Upper lobe of left lung (tissue), 6 donors: ENCODE measurements at regions not wholly inside any gene's neighbourhood (a gene's known extent, or its start where the extent isn't known, plus 50 kb on each side); places are given as distances from the start of the nearest gene placed in this dataset.

Source experiments
- ATAC-seq, 2 donors: fragments of 200-7000 bp; cut with Tn5 transposase; one replicate each; pipeline ENCODE4 v1.9.1; 2022; ENCODE audit warnings: mild to moderate bottlenecking in 2 of 2, moderate library complexity in 2 of 2; ENCODE audit not compliant: low FRiP score in 2 of 2
- DNase-seq, 2 donors: peaks; one replicate each; pipeline ENCODE4 v3.0.0-alpha.2; 2019 to 2020
- H3K27ac ChIP-seq, 4 donors: fragments of 200-600 bp; sonication (generic); one replicate each; pipeline ENCODE4 v1.5.1; 2016 to 2019
- H3K27me3 ChIP-seq, 4 donors: fragments of 200-600 bp; sonication (generic); one replicate each; pipeline ENCODE4 v1.5.1; 2017 to 2019
- H3K36me3 ChIP-seq, 4 donors: fragments of 200-600 bp; sonication (generic); one replicate each; pipeline ENCODE4 v1.5.1; 2016 to 2019
- H3K4me1 ChIP-seq, 4 donors: fragments of 200-600 bp; sonication (generic); one replicate each; pipeline ENCODE4 v1.5.1; 2018 to 2019
- H3K4me3 ChIP-seq, 4 donors: fragments of 200-600 bp; sonication (generic); one replicate each; pipeline ENCODE4 v1.5.1; 2017 to 2019; ENCODE audit warnings: mild to moderate bottlenecking in 2 of 4, moderate library complexity in 1 of 4
- H3K9me3 ChIP-seq, 4 donors: fragments of 200-600 bp; sonication (generic); one replicate each; pipeline ENCODE4 v1.5.1; 2018 to 2019
- EP300 ChIP-seq, 4 donors: sonication (generic); formaldehyde crosslinking; IDR thresholded peaks; one replicate each; pipeline ENCODE4 v1.5.1; 2017; ENCODE audit warnings: antibody characterized with exemption in 4 of 4, control low read depth in 2 of 4
- POLR2A ChIP-seq, 4 donors: fragments of 450-650 bp; IDR thresholded peaks; one replicate each; pipeline ENCODE4 v1.5.1; 2016 to 2017; ENCODE audit warnings: antibody characterized with exemption in 4 of 4, mild to moderate bottlenecking in 2 of 4
- POLR2AphosphoS5 ChIP-seq, 2 donors: sonication (generic); formaldehyde crosslinking; IDR thresholded peaks; one replicate each; pipeline ENCODE4 v1.5.1; 2017; ENCODE audit warnings: antibody characterized with exemption in 2 of 2
- WGBS, 2 donors: methylation state at CpG; one replicate each; pipeline ENCODE4 v1.1.5; 2017 to 2018; 5-methylcytosine and 5-hydroxymethylcytosine counted together
- TF ChIP-seq, protein P1 (sequence below), 6 experiments: fragments of 450-650 bp in 4 of 6; fragments of 200-600 bp in 2 of 6; sonication (generic) in 2 of 6; IDR thresholded peaks; one replicate each; pipeline ENCODE4 v1.5.1; 2016 to 2019; ENCODE audit warnings: antibody characterized with exemption in 6 of 6
- donor health status: DM: no; HTN: no; CAD: no; lungs with moderate emphysema.
- donor health status: DM: no; HTN: yes; CAD: no; lungs with severe emphysema.

DNA sequence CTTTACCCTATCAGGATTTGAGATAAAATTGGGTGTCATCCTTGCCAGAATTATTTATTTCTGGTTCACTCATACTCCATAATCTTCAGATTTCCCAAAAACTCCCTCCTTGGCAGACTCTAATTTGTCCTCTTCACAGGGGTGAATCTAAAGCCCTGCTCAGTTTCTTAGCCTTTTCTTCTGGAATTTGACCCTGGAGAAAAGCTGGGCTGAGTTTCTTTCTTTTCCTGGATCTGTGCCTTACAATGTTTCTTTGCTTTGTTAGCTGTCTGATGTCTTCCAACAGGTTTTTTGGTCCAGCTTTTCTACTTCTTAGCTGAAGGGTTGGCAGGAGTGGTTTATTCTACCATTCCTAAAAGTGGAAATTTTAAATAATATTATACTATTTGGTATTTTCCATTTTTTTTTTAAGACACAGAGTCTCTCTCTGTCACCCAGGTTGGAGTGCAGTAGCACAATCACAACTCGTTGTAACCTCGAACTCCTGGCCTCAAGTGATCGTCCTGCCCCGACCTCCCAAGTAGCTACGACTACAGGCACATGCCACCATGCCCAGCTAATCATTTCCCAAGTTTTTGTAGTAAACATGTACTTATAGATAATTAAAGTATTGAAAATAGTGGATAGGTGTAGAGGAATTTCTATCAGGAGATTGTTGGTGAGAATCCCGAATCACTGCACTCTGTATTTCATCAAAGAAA is 138.4 kb upstream of the TWIST2 start:
- Histone ChIP-seq H3K27ac (no peak overlapping the region), H3K9me3 (no peaks in the 10 kb centered on the region), H3K27me3 (no peaks in the 10 kb centered on the region), H3K4me3 (no peak overlapping the region), H3K4me1 (no peaks in the 10 kb centered on the region), H3K36me3 (no peaks in the 10 kb centered on the region)
- TF ChIP-seq POLR2A (IDR thresholded peaks at IDR 0.05): no peak
- TF ChIP-seq EP300 (IDR thresholded peaks at IDR 0.05): no peak
- no peak for TF ChIP-seq POLR2AphosphoS5 (IDR thresholded peaks at IDR 0.05)
- TF ChIP-seq, protein P1, sequence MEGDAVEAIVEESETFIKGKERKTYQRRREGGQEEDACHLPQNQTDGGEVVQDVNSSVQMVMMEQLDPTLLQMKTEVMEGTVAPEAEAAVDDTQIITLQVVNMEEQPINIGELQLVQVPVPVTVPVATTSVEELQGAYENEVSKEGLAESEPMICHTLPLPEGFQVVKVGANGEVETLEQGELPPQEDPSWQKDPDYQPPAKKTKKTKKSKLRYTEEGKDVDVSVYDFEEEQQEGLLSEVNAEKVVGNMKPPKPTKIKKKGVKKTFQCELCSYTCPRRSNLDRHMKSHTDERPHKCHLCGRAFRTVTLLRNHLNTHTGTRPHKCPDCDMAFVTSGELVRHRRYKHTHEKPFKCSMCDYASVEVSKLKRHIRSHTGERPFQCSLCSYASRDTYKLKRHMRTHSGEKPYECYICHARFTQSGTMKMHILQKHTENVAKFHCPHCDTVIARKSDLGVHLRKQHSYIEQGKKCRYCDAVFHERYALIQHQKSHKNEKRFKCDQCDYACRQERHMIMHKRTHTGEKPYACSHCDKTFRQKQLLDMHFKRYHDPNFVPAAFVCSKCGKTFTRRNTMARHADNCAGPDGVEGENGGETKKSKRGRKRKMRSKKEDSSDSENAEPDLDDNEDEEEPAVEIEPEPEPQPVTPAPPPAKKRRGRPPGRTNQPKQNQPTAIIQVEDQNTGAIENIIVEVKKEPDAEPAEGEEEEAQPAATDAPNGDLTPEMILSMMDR (IDR thresholded peaks at IDR 0.05): no peak
- 61 to 71% methylated on average over 6 of the region's 6 CpGs for WGBS, 2 donors
- DNase-seq (no peak), ATAC-seq (peak in 1 of 2 donors; percentile 64)

DNA sequence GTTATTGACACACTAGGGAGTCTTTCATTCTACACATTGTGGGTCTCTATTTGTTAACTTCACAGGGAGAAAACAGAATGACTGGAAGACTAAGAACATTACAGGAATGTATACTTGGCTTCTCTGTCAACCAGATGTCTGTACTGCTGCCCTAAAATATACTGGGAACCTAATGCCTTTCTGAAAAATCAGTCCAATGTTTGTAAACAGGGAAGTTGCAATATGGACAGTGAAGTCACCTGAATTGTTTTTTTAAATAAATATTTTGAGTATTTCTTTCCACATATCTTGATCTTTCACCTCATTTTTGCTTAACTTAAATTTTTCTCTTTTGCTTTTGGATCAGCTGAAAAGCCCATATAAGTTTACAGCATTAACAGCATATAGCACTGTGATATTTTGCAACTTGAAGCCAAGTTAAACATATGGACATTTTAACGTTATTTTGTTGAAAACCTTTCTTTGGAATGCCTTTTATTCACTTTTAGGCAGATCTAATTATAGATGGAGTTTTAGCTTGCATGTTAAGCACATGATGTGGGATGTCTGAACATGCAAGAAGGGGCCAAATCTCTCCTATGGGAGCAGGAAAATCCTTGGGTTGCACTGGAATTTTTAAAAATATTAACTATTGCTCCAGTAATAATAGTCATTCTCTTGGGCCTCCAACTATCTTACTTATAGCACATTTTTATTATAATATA is 137.7 kb upstream of the TWIST2 start:
- no peaks in the 10 kb centered on the region for H3K4me1 ChIP-seq
- WGBS, 2 donors: 29 to 40% methylated on average over 1 of the region's 1 CpG
- no peaks in the 10 kb centered on the region for H3K27me3 ChIP-seq
- H3K9me3 ChIP-seq: no peaks in the 10 kb centered on the region
- H3K4me3 ChIP-seq: no peak overlapping the region
- no peak for TF ChIP-seq POLR2AphosphoS5 (IDR thresholded peaks at IDR 0.05)
- TF ChIP-seq EP300 (IDR thresholded peaks at IDR 0.05): no peak
- DNase-seq: no peak
- no peaks in the 10 kb centered on the region for H3K36me3 ChIP-seq
- no peak for ATAC-seq
- no peak overlapping the region for H3K27ac ChIP-seq

DNA sequence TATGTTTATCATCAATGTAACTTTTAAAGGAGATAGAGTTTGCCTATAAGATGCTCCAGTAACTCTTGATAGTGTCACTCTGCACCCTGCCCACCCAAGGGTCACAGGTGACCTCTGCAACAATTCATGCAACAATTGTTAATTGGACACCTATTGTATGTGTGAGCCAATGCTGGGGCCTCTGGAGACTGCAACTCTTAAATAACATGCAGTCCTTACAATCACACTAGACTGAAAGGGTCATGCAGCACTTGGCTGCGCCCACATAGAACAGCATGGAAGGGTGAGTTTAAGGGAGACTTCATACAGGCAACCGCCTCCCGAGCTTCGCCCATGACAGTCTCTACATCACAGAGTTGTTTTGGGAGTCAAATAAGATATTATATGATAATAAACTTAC is 137.1 kb upstream of the TWIST2 start:
- Histone ChIP-seq H3K27me3 (no peaks in the 10 kb centered on the region), H3K9me3 (no peaks in the 10 kb centered on the region), H3K36me3 (no peaks in the 10 kb centered on the region), H3K27ac (no peak overlapping the region), H3K4me1 (no peaks in the 10 kb centered on the region), H3K4me3 (no peak overlapping the region)
- DNase-seq (no peak), ATAC-seq (no peak)
- 96 to 100% methylated on average over 3 to 4 of the region's 4 CpGs for WGBS, 2 donors
- TF ChIP-seq EP300 (IDR thresholded peaks at IDR 0.05) (no peak), POLR2AphosphoS5 (IDR thresholded peaks at IDR 0.05) (no peak), POLR2A (IDR thresholded peaks at IDR 0.05) (no peak)
- TF ChIP-seq, protein P1 (IDR thresholded peaks at IDR 0.05): no peak

DNA sequence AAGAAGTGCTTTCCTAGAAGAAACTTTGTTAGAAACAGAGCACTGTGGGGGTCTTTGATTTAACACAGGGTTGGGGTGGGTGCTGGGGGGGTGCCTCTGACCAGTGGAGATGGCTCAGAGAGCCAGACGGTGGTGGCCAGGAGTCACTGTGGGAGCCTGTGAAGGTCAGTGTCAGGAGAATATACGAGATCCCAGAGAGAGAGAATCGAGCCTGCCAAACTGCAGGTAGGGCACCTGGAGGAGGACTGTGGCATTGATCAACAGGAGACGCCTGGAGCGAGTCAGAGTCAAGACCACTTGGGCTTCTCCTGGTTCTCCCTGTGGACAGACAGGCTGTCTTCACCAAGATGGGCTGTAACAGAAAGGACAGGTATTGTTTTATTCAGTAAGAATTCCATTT is 136.5 kb upstream of the TWIST2 start:
- no peaks in the 10 kb centered on the region for H3K27me3 ChIP-seq
- no peaks in the 10 kb centered on the region for H3K4me1 ChIP-seq
- 81 to 83% methylated on average over 5 of the region's 5 CpGs for WGBS, 2 donors
- DNase-seq: no peak
- H3K36me3 ChIP-seq: no peaks in the 10 kb centered on the region
- no peak for TF ChIP-seq EP300 (IDR thresholded peaks at IDR 0.05)
- TF ChIP-seq, protein P1 (IDR thresholded peaks at IDR 0.05): no peak
- TF ChIP-seq POLR2AphosphoS5 (IDR thresholded peaks at IDR 0.05): no peak
- TF ChIP-seq POLR2A (IDR thresholded peaks at IDR 0.05): no peak
- H3K4me3 ChIP-seq: no peak overlapping the region
- no peak for ATAC-seq
- no peak overlapping the region for H3K27ac ChIP-seq
- H3K9me3 ChIP-seq: no peaks in the 10 kb centered on the region

DNA sequence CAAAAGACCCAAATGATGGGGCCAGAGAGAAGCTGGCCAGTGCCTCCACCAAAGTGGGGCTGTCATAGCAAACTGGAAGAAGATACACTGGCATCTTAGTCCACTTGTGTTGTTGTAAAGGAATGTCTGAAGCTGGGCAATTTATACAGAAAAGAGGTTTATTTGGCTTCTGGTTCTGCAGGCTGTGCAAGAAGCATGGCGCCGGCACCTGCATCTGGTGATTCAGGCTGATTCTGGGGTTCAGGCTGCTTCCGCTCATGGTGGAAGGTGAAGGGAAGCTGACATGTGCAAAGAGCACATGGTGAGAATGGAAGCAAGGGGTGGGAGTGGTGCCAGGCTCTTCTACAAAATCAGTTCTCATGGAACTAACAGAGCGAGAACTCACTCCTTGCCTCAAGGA is 135.9 kb upstream of the TWIST2 start:
- H3K4me1 ChIP-seq: no peaks in the 10 kb centered on the region
- DNase-seq (no peak), ATAC-seq (no peak)
- no peaks in the 10 kb centered on the region for H3K27me3 ChIP-seq
- H3K9me3 ChIP-seq: no peaks in the 10 kb centered on the region
- H3K27ac ChIP-seq: no peak overlapping the region
- WGBS, 2 donors: 89 to 95% methylated on average over 4 of the region's 4 CpGs
- H3K4me3 ChIP-seq: no peak overlapping the region
- TF ChIP-seq, protein P1 (IDR thresholded peaks at IDR 0.05): no peak
- TF ChIP-seq POLR2A (IDR thresholded peaks at IDR 0.05) (no peak), POLR2AphosphoS5 (IDR thresholded peaks at IDR 0.05) (no peak), EP300 (IDR thresholded peaks at IDR 0.05) (no peak)
- no peaks in the 10 kb centered on the region for H3K36me3 ChIP-seq
